ENCODE measurements at regions not wholly inside any gene's neighbourhood (a gene's known extent, or its start where the extent isn't known, plus 50 kb on each side); places are given as distances from the start of the nearest gene placed in this dataset.

DNA sequence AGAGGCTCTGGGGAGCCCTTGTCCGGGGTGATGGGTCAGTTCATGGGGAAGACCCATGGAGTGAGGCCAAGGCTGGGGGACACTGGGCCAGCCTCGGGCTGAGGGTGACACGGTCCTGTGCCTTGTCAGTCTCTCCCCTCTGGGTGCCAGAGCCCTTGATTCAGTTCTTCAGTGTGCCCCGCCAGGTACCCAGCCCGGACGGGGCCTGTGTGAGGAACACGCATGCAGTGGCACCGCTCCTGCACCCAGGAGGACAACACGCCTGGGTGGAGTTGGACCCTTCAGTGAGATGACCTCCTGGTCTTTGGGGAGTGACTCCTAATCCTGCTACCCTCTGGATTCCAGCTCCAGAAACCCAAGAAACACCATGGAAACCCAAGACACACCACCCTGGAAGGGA, 264.4 kb downstream of the LOXHD1 start:
- Histone ChIP-seq H3K4me2 (ENCODE audit: low read depth, low read length) (no peak overlapping the region), H4K20me1 (ENCODE audit: insufficient read depth, low read length) (no peaks in the 10 kb centered on the region), H3K4me3 (ENCODE audit: low read length) (no peak overlapping the region), H3K9ac (ENCODE audit: low read length) (no peak overlapping the region), H3K27ac (ENCODE audit: low read length) (no peak overlapping the region), H3K27me3 (replicated peaks; ENCODE audit: insufficient read depth, low read length) (no peaks in the 10 kb centered on the region), H3K9me3 (replicated peaks; ENCODE audit: insufficient read depth, low read length) (no peaks in the 10 kb centered on the region), H3F3A (ENCODE audit: insufficient read depth, low read length) (no peaks in the 10 kb centered on the region), H2AFZ (ENCODE audit: low read length) (no peak overlapping the region), H3K36me3 (replicated peaks; ENCODE audit: insufficient read depth, low read length) (no peaks in the 10 kb centered on the region), H3K9me2 (replicated peaks; ENCODE audit: insufficient read depth, low read length) (no peaks in the 10 kb centered on the region), H3K79me2 (ENCODE audit: low read length) (no peaks in the 10 kb centered on the region), H3K4me1 (ENCODE audit: low read length) (no peaks in the 10 kb centered on the region)
- no peak for DNase-seq
- TF ChIP-seq CTCF (IDR thresholded peaks at IDR 0.05; ENCODE audit: low read length) (no peak), EZH2phosphoT487 (IDR thresholded peaks at IDR 0.05; ENCODE audit: low read length) (no peak), EZH2 (optimal IDR thresholded peaks at IDR 0.05; ENCODE audit: low read depth, low read length) (no peak)

DNA sequence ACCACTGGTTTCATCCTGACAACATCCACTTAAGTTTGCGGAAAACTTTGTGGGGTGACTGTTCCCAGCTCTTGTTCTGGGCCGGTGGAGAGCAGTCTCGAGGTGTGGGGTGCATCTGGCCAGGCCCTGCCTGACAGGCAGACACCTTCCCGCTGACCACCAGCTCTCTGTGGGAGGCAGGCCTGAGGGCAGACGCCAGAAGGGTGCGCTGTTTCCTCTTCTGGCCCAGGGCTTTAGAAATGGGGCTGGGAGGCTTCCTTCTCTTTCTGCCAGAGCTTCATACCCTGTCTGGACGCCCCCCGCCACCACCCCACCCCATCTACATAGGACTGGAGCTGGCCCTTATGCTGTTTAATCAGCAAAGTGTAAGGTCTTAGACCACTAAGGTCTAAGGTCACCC, 263.8 kb downstream of the LOXHD1 start:
- Histone ChIP-seq H2AFZ (ENCODE audit: low read length) (no peak overlapping the region), H3K4me3 (ENCODE audit: low read length) (no peak overlapping the region), H3K9ac (ENCODE audit: low read length) (no peak overlapping the region), H4K20me1 (ENCODE audit: insufficient read depth, low read length) (no peaks in the 10 kb centered on the region), H3K27me3 (replicated peaks; ENCODE audit: insufficient read depth, low read length) (no peaks in the 10 kb centered on the region), H3K79me2 (ENCODE audit: low read length) (no peaks in the 10 kb centered on the region), H3K36me3 (replicated peaks; ENCODE audit: insufficient read depth, low read length) (no peaks in the 10 kb centered on the region), H3K9me3 (replicated peaks; ENCODE audit: insufficient read depth, low read length) (no peaks in the 10 kb centered on the region), H3K9me2 (replicated peaks; ENCODE audit: insufficient read depth, low read length) (no peaks in the 10 kb centered on the region), H3K4me2 (ENCODE audit: low read depth, low read length) (no peak overlapping the region), H3K4me1 (ENCODE audit: low read length) (no peaks in the 10 kb centered on the region), H3K27ac (ENCODE audit: low read length) (no peak overlapping the region), H3F3A (ENCODE audit: insufficient read depth, low read length) (no peaks in the 10 kb centered on the region)
- no peak for DNase-seq
- TF ChIP-seq EZH2phosphoT487 (IDR thresholded peaks at IDR 0.05; ENCODE audit: low read length) (no peak), CTCF (IDR thresholded peaks at IDR 0.05; ENCODE audit: low read length) (peak; percentile 18; the same call in 1 of the 2 replicates)

GRCh38 chr18:46393961-46394360, 263.1 kb downstream of the LOXHD1 start:
- no peaks in the 10 kb centered on the region for H3K27me3 ChIP-seq (replicated peaks; ENCODE audit: insufficient read depth, low read length)
- H3K9me2 ChIP-seq (replicated peaks; ENCODE audit: insufficient read depth, low read length) = no peaks in the 10 kb centered on the region
- no peaks in the 10 kb centered on the region for H3K9me3 ChIP-seq (replicated peaks; ENCODE audit: insufficient read depth, low read length)
- H3K27ac ChIP-seq (ENCODE audit: low read length) = no peak overlapping the region
- no peak overlapping the region for H3K9ac ChIP-seq (ENCODE audit: low read length)
- no peaks in the 10 kb centered on the region for H3F3A ChIP-seq (ENCODE audit: insufficient read depth, low read length)
- H4K20me1 ChIP-seq (ENCODE audit: insufficient read depth, low read length) = no peaks in the 10 kb centered on the region
- TF ChIP-seq EZH2 (optimal IDR thresholded peaks at IDR 0.05; ENCODE audit: low read depth, low read length) (no peak), CTCF (IDR thresholded peaks at IDR 0.05; ENCODE audit: low read length) (no peak), EZH2phosphoT487 (IDR thresholded peaks at IDR 0.05; ENCODE audit: low read length) (no peak)
- no peaks in the 10 kb centered on the region for H3K36me3 ChIP-seq (replicated peaks; ENCODE audit: insufficient read depth, low read length)
- no peak overlapping the region for H2AFZ ChIP-seq (ENCODE audit: low read length)
- H3K4me3 ChIP-seq (ENCODE audit: low read length) = no peak overlapping the region
- no peak for DNase-seq
- no peaks in the 10 kb centered on the region for H3K79me2 ChIP-seq (ENCODE audit: low read length)
- no peak overlapping the region for H3K4me2 ChIP-seq (ENCODE audit: low read depth, low read length)
- no peaks in the 10 kb centered on the region for H3K4me1 ChIP-seq (ENCODE audit: low read length)

All from MM.1S (cell line).